ENCODE measurements at regions not wholly inside any gene's neighbourhood (a gene's known extent, or its start where the extent isn't known, plus 50 kb on each side); places are given as distances from the start of the nearest gene placed in this dataset.
"Not testable (repeated sequence)": the region's sequence is repeated elsewhere in the genome, so short reads cannot be mapped to it uniquely, and the experiment has no call there.

DNA sequence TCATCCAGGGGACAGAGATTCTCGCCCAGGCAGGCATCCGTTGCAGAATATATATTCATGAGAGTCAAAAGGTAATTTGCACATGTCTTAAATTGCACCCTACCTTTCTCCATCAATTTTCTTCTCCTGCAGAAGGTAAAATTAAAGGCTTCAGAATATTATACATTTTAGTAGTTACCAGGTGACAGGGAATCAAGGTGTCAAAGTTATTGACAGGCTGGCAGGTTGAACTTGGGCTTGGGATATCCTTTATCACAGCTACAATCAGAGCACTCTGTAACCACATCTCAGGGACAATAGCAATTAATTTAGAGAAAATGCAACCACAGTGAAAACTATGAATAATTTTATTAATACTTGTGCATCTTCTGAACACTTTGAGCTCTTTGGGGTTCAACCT lies 66.9 kb upstream of the GSC start:
- DNase-seq (ENCODE audit: low read depth) = no peak

DNA sequence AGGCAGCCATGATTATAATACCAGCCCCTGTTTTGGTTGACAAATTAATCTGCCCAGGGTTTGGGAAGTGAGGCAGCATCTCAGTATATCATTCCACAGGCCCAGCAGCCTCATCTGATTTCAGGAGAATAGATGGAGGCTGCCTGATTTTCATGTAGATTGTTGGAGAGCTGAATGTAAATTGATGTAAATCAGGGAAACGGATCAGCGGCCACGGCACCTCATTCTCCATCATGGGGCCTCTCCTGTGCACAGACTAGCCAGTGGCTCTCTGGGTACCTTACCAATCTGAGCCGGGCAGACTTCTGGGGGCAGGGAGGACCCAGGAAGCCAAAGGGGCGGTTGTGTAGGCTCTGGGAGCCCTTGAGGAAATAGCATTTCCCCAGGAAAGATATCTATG lies 63.7 kb upstream of the GSC start:
- DNase-seq (ENCODE audit: low read depth) = no peak

DNA sequence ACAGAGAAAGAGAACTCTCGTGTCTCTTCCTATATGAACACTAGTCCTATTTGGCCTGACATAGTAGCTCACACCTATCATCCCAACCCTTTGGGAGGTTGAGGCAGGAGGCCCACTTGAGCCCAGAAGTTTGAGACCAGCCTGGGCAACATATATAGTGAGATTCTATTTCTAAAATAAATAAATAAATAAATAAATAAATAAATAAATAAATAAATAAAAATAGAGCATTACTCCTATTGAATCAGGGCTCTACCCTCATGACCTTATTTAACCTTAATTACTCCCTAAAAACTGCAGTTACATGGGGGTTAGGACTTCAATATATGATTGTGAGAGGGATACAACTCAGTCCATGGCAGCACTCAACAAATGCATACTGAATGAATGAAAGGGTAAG lies 61.2 kb upstream of the GSC start:
- no peak for DNase-seq (ENCODE audit: low read depth)

DNA sequence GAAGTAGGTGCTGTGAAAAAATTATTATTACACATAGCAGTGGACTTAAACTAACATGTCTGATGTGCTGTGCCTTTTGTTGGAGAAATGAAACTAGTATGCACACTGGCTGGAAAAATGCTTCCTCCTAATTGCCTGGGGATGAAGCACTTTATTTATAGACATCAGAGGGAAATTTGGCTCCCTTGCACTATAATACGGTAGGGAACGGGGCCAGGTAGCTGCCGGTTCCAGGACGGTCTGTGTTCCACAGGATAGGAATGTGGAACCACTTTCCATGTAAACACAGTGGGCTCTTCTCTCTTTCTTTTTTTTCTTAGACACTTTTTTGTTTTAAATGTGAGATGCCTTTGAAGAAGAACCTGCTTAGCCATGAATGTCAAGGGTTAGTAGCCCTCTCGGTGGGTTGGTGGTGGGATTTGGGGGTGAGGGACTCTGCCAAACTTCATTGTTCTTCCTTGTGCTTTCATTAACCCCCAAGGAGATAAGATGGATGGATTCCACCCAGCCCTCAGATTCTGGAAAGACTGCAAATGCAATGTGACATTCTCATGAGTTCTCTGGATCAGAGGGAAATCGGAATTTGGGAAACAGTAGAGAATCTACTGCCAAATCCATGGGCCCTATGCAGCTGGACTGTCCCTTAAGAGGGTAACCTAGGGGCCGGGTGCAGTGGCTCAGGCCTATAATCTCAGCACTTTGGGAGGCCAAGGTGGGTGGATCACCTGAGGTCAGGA lies 58.0 kb upstream of the GSC start:
- DNase-seq (ENCODE audit: low read depth) = no peak

DNA sequence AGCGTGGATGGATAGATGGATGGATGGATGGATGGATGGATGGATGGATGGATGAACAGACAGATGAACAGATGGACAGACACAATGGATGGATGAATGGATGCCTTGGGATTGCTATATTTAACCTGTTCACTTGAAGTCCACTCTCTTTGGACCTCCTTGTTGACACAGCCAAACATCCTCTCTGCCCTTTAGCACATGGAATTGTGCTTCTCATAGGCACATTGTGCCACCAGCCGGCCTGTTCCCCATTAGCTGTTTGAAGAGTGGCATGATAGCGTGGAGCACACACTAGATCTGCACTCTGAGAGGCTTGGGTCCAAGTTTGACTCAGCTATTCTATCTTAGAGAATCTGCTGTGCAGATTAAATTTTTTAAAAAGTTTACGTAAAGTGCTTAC lies 56.9 kb upstream of the GSC start:
- no peak for DNase-seq (ENCODE audit: low read depth)

DNA sequence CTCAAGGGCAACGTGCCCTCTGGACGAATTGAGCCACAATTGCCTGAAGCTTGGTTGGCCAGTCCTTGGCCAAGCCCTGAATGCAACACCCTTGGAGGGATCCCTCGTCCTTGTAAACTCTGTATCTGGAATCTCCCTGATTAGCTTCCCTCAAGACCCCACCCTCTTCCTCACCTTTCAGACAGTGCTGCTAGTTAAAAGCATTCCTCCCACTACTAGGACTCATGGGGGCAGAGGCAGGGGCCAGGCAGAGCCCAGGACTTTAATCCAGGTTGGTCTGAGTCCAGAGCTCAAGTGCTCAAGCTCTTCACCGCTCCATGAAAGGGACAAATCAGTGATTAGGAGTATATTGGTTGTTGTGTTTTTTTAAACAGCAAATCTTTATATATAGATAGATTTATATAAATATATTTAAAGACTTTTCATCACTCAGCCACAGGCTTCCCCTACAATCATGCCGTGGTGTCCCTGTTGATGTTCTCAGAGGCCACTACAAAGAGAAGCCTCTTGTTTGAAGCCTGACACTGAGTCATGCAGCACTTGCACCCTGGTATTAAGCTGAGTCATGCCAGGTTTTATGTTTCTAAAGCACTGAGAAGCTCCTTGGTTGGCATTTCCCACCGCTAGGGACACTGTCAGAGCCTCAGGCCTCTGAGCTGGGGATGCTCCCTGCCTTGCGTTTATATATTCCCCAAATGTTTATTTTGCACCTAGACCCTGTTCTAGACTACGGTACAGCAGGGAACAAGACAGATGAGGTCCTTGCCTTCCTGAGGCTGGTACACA lies 53.8 kb upstream of the GSC start:
- DNase-seq (ENCODE audit: low read depth) = no peak

DNA sequence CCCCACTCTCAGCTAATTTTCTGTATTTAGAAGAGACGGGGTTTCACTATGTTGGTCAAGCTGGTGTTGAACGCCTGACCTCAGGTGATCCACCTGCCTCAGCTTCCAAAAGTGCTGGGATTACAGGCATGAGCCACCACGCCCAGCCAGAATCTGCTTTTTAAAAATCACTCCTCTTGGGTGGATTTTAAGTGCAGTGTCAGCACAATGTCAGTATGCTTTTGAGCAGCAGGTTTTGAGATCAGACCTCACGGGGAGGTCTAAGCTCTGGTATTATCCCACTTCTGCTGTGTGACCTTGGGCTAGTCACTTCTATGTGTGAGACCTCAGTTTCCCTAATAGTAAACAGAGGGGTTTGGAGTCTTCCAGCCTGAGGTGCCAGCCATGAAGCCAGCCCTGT lies 51.8 kb upstream of the GSC start:
- DNase-seq (ENCODE audit: low read depth) = no peak

DNA sequence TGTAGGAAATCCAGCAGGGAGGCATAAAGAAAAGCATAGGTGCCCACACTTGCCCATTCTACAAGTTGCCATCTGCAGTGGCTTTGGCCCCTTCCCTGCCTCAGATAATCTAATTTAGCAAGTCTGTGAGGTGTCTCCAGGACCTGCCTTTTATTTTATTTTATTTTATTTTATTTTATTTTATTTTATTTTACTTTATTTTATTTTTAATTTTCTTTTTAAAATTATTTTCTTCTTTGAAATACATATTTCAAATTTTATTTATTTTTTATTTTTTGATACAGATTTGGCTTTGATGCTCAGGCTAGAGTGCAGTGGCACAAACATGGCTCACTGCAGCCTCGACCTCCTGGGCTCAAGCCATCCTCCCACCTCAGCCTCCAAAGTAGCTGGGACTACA lies 51.0 kb upstream of the GSC start:
- DNase-seq (ENCODE audit: low read depth) = not testable (repeated sequence)

Data from fibroblast of gingiva (primary cell).